A673 (cell line): ENCODE measurements at regions not wholly inside any gene's neighbourhood (a gene's known extent, or its start where the extent isn't known, plus 50 kb on each side); places are given as distances from the start of the nearest gene placed in this dataset.

ENCODE experiments used
- CTCF ChIP-seq: fragments of 300-800, 200-600 bp; sonication (generic); conservative IDR thresholded peaks from 2 replicates; pipeline ENCODE4 v1.5.1; 2017; ENCODE audit warnings: low read depth, mild to moderate bottlenecking, antibody characterized with exemption, low read length, moderate library complexity, mixed read lengths
- EZH2 ChIP-seq: fragments of 200-600 bp; sonication (generic); IDR thresholded peaks from 2 replicates; pipeline ENCODE4 v1.6.1; 2017; ENCODE audit warnings: borderline replicate concordance, low read depth, mild to moderate bottlenecking, mixed read lengths, antibody characterized with exemption, low read length; ENCODE audit not compliant: poor library complexity, severe bottlenecking

DNA sequence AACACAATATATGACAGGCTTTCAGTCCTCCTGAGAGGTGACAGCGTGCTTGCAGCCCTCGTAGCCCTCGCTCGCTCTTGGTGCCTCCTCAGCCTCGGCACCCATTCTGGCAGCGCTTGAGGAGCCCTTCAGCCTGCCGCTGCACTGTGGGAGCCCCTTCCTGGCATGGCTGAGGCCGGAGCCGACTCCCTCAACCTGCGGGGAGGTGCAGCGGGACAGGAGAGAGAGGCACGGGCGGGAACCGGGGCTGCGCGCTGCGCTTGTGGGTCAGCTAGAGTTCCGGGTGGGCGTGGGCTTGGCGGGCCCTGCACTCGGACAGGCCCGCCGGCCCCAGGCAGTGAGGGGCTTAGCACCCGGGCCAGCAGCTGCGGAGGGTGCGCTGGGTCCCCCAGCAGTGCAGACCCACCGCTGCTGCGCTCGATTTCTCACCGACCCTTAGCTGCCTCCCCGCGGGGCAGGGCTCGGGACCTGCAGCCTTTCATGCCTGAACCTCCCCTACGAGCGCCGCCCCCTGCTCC lies 60.4 kb upstream of the HRH1 start:
- TF ChIP-seq CTCF (no peak), EZH2 (no peak)
